CD14-positive monocyte (primary cell): ENCODE measurements at regions not wholly inside any gene's neighbourhood (a gene's known extent, or its start where the extent isn't known, plus 50 kb on each side); places are given as distances from the start of the nearest gene placed in this dataset.
"Not testable (repeated sequence)": the region's sequence is repeated elsewhere in the genome, so short reads cannot be mapped to it uniquely, and the experiment has no call there.

Experiments
- DNase-seq, 3 donors: peaks; one replicate each; pipeline ENCODE4 v3.0.0-alpha.2; 2011 to 2022
- H2AFZ ChIP-seq: 2 replicates; pipeline ENCODE4 v1.6.0; 2012; ENCODE audit warnings: mild to moderate bottlenecking, low read depth, low read length, inconsistent platforms; ENCODE audit not compliant: insufficient read depth, poor library complexity, severe bottlenecking
- H3K27ac ChIP-seq, 2 donors: 1 replicate in 1 of 2; 2 replicates in 1 of 2; pipeline ENCODE4 v1.5.1; 2012 to 2013; ENCODE audit warnings: low read length in 2 of 2, control low read depth in 1 of 2, inconsistent platforms in 1 of 2, low read depth in 1 of 2, mild to moderate bottlenecking in 1 of 2
- H3K27me3 ChIP-seq, 2 donors: one replicate each; pipeline versions ENCODE4 v1.6.0 to v1.6.1; 2011 to 2013; ENCODE audit warnings: low read length in 2 of 2; ENCODE audit not compliant: control insufficient read depth in 2 of 2, insufficient read depth in 2 of 2
- H3K36me3 ChIP-seq, 2 donors: replicated peaks in 1 of 2; 1 replicate in 1 of 2; 2 replicates in 1 of 2; pipeline versions ENCODE4 v1.5.1 to v1.6.1; 2012 to 2013; ENCODE audit warnings: low read length in 2 of 2, control low read depth in 1 of 2, inconsistent platforms in 1 of 2, mild to moderate bottlenecking in 1 of 2; ENCODE audit not compliant: insufficient read depth in 2 of 2, control insufficient read depth in 1 of 2
- H3K4me1 ChIP-seq, 2 donors: 1 replicate in 1 of 2; 2 replicates in 1 of 2; pipeline versions ENCODE4 v1.5.1 to v1.6.1; 2012 to 2013; ENCODE audit warnings: low read length in 2 of 2, control low read depth in 1 of 2, inconsistent platforms in 1 of 2, mild to moderate bottlenecking in 1 of 2, moderate library complexity in 1 of 2; ENCODE audit not compliant: insufficient read depth in 2 of 2, control insufficient read depth in 1 of 2
- H3K4me2 ChIP-seq: replicated peaks from 2 replicates; pipeline ENCODE3; 2012; ENCODE audit warnings: low read length, moderate library complexity, mild to moderate bottlenecking; ENCODE audit not compliant: poor library complexity, severe bottlenecking; ENCODE audit errors: extremely low read depth
- H3K4me3 ChIP-seq, 3 experiments: fragments of 200-600 bp in 1 of 3; sonication (generic) in 1 of 3; replicated peaks in 1 of 3; 1 replicate in 2 of 3; 2 replicates in 1 of 3; pipeline ENCODE4 v1.5.1; 2011 to 2013; ENCODE audit warnings: low read length in 3 of 3, mild to moderate bottlenecking in 3 of 3, control low read depth in 2 of 3, low read depth in 2 of 3, inconsistent platforms in 1 of 3, moderate library complexity in 1 of 3
- H3K79me2 ChIP-seq: 2 replicates; pipeline ENCODE4 v1.6.0; 2012; ENCODE audit warnings: mild to moderate bottlenecking, control low read depth, inconsistent platforms, low read length, moderate library complexity; ENCODE audit not compliant: insufficient read depth
- H3K9ac ChIP-seq: 2 replicates; pipeline ENCODE4 v1.6.0; 2017; ENCODE audit warnings: low read length, mild to moderate bottlenecking; ENCODE audit not compliant: insufficient read depth, poor library complexity, severe bottlenecking
- H3K9me3 ChIP-seq, 2 donors: replicated peaks in 1 of 2; 1 replicate in 1 of 2; 2 replicates in 1 of 2; pipeline versions ENCODE4 v1.5.1 to v1.6.1; 2012 to 2013; ENCODE audit warnings: low read length in 2 of 2, control low read depth in 1 of 2; ENCODE audit not compliant: control insufficient read depth in 1 of 2, insufficient read depth in 1 of 2
- H4K20me1 ChIP-seq: 2 replicates; pipeline ENCODE4 v1.6.0; 2012; ENCODE audit warnings: mild to moderate bottlenecking, low read length, control low read depth, moderate library complexity; ENCODE audit not compliant: insufficient read depth
- H3K27ac Mint-ChIP-seq, 7 donors: one replicate each; pipeline ENCODE4 v1.8.0; 2020; ENCODE audit warnings: mild to moderate bottlenecking in 7 of 7, mixed read lengths in 7 of 7, moderate library complexity in 6 of 7, inconsistent platforms in 2 of 7
- H3K27me3 Mint-ChIP-seq, 3 donors: one replicate each; pipeline ENCODE4 v1.8.0; 2021 to 2022; ENCODE audit warnings: low read depth in 3 of 3, mild to moderate bottlenecking in 3 of 3, mixed read lengths in 3 of 3, moderate library complexity in 3 of 3, inconsistent platforms in 1 of 3
- H3K36me3 Mint-ChIP-seq, 2 donors: one replicate each; pipeline ENCODE4 v1.8.0; 2020; ENCODE audit warnings: mixed read lengths in 2 of 2, inconsistent platforms in 1 of 2, mild to moderate bottlenecking in 1 of 2
- H3K4me1 Mint-ChIP-seq: one replicate; pipeline ENCODE4 v1.8.0; 2020; ENCODE audit warnings: mild to moderate bottlenecking, mixed read lengths
- H3K4me3 Mint-ChIP-seq, 2 donors: one replicate each; pipeline ENCODE4 v1.8.0; 2020; ENCODE audit warnings: mild to moderate bottlenecking in 2 of 2, mixed read lengths in 2 of 2, moderate library complexity in 1 of 2
- H3K9me3 Mint-ChIP-seq, 7 donors: one replicate each; pipeline ENCODE4 v1.8.0; 2020 to 2022; ENCODE audit warnings: mixed read lengths in 7 of 7, mild to moderate bottlenecking in 6 of 7, moderate library complexity in 6 of 7, inconsistent platforms in 2 of 7
- CTCF ChIP-seq: fragments of 200-600 bp; IDR thresholded peaks from one replicate; pipeline ENCODE4 v1.8.0; 2022; ENCODE audit warnings: antibody characterized with exemption, mild to moderate bottlenecking
- WGBS: methylation state at CpG from one replicate; pipeline ENCODE4 v1.1.5; 2013; ENCODE audit warnings: missing lambda C conversion rate; ENCODE audit not compliant: insufficient coverage; 5-methylcytosine and 5-hydroxymethylcytosine counted together
- intact Hi-C, 2 donors: fragments of 100-400 bp; cut with micrococcal nuclease; formaldehyde crosslinking; loops; one replicate each; pipeline versions ENCODE4 v1.15.0 to v1.15.1; 2023

DNA sequence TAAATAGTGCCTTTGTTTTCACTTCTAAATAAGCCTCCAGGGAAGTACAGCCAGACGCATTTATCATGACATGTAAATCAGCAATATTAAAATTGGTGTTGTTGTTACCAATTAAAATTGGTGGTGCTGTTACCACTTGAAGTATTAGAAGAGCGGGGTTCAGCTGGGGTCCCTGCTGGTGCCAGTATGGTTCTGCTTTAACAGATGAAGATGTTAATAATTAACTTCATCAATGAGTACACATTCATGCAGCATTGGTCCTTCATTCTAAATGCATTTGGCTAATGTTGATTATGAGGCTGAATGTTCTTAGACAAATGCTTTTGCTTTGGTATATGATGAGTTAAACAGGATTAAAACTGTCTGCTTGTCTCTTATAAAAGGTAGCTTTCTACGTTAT is 67.6 kb upstream of the TMC1 start:
- DNase-seq: no peak
- Histone ChIP-seq H3K4me2 (no peak overlapping the region), H3K79me2 (no peaks in the 10 kb centered on the region), H3K36me3 (no peaks in the 10 kb centered on the region), H3K4me1 (no peaks in the 10 kb centered on the region), H4K20me1 (no peaks in the 10 kb centered on the region), H3K9me3 (no peaks in the 10 kb centered on the region), H3K9ac (no peak overlapping the region), H3K27ac (no peak overlapping the region), H3K4me3 (no peak overlapping the region), H2AFZ (no peak overlapping the region), H3K27me3 (no peaks in the 10 kb centered on the region)
- intact Hi-C loops: no loop called here
- peaks cover 2 to 7% (median 4%) of the 10 kb centered on the region in 3 donors for H3K27me3 Mint-ChIP-seq
- no peak overlapping the region for H3K4me3 Mint-ChIP-seq
- H3K36me3 Mint-ChIP-seq: peaks cover 0 to 5% of the 10 kb centered on the region in 2 donors
- H3K9me3 Mint-ChIP-seq: no peaks in the 10 kb centered on the region
- H3K27ac Mint-ChIP-seq: no peak overlapping the region
- WGBS: no CpG with 5 or more reads among the region's 3 CpGs
- peaks cover 6% of the 10 kb centered on the region for H3K4me1 Mint-ChIP-seq
- no peak for TF ChIP-seq CTCF

GRCh38 chr9:72446241-72446640 is 75.2 kb upstream of the TMC1 start:
- not testable (repeated sequence) for H4K20me1 ChIP-seq, H3K9me3 ChIP-seq, H3K9me3 Mint-ChIP-seq, H2AFZ ChIP-seq, H3K27me3 ChIP-seq, H3K27me3 Mint-ChIP-seq, H3K4me3 Mint-ChIP-seq, H3K36me3 ChIP-seq, H3K9ac ChIP-seq, H3K79me2 ChIP-seq, H3K36me3 Mint-ChIP-seq
- peak overlapping the region; percentile 92 to 98 (median 97) for H3K27ac Mint-ChIP-seq
- H3K4me2 ChIP-seq: peak overlapping the region; percentile 65
- intact Hi-C loops: loop anchor here in 1 of 2 donors (10.0 kb wide), 1 partner anchor 151 kb away; no protein-coding TSS in a partner anchor
- H3K4me1 Mint-ChIP-seq: peaks cover 55% of the 10 kb centered on the region
- H3K4me3 ChIP-seq: peak overlapping the region in 1 of 3 experiments; percentile 54
- H3K27ac ChIP-seq: peak overlapping the region; percentile 59 to 90
- peak in 2 of 3 donors; percentile 33 to 43 for DNase-seq
- peaks cover 59 to 61% of the 10 kb centered on the region in 2 donors for H3K4me1 ChIP-seq
- WGBS: 3% methylated on average over 5 of the region's 5 CpGs
